Body of pancreas (tissue), 4 donors: ENCODE measurements at regions not wholly inside any gene's neighbourhood (a gene's known extent, or its start where the extent isn't known, plus 50 kb on each side); places are given as distances from the start of the nearest gene placed in this dataset.

Experiments
- ATAC-seq: fragments of 150-250 bp; one replicate; pipeline ENCODE4 v1.9.1; 2016
- DNase-seq, 4 donors: peaks; one replicate each; pipeline ENCODE4 v3.0.0-alpha.2; 2019
- H3K27ac ChIP-seq, 4 donors: fragments of 200-600 bp; sonication (generic); 1 replicate in 3 of 4; 2 replicates in 1 of 4; pipeline versions ENCODE4 v1.5.1 to v1.6.1; 2016 to 2019; ENCODE audit warnings: mild to moderate bottlenecking in 1 of 4, mixed read lengths in 1 of 4, moderate library complexity in 1 of 4
- H3K27me3 ChIP-seq, 2 donors: fragments of 200-600 bp; sonication (generic); one replicate each; pipeline ENCODE4 v1.6.0; 2016; ENCODE audit warnings: mild to moderate bottlenecking in 1 of 2
- H3K36me3 ChIP-seq, 2 donors: fragments of 200-600 bp; sonication (generic); replicated peaks in 1 of 2; 2 replicates each; pipeline ENCODE4 v1.5.1; 2016; ENCODE audit warnings: low read depth in 2 of 2; ENCODE audit not compliant: insufficient read depth in 1 of 2
- H3K4me1 ChIP-seq: fragments of 200-600 bp; sonication (generic); one replicate; pipeline ENCODE4 v1.6.0; 2016
- H3K4me3 ChIP-seq, 2 donors: fragments of 200-600 bp; sonication (generic); 1 replicate in 1 of 2; 2 replicates in 1 of 2; pipeline ENCODE4 v1.5.1; 2016 to 2019
- H3K9me3 ChIP-seq, 3 donors: fragments of 200-600 bp; sonication (generic); 1 replicate in 2 of 3; 2 replicates in 1 of 3; pipeline ENCODE4 v1.5.1; 2016
- CTCF ChIP-seq, 7 experiments: fragments of 450-650 bp in 4 of 7; fragments of 200-600 bp in 3 of 7; sonication (generic) in 3 of 7; IDR thresholded peaks; one replicate each; pipeline ENCODE4 v1.5.1; 2016 to 2019; ENCODE audit warnings: antibody characterized with exemption in 7 of 7
- POLR2A ChIP-seq, 3 donors: fragments of 450-650 bp; IDR thresholded peaks; one replicate each; pipeline ENCODE4 v1.6.1; 2016; ENCODE audit warnings: antibody characterized with exemption in 3 of 3, mild to moderate bottlenecking in 2 of 3
- WGBS, 2 donors: methylation state at CpG; one replicate each; pipeline ENCODE4 v1.1.5; 2017; 5-methylcytosine and 5-hydroxymethylcytosine counted together
- intact Hi-C: fragments of 100-400 bp; cut with DNase I; formaldehyde crosslinking; loops from one replicate; pipeline ENCODE4 v1.15.1; 2023

DNA sequence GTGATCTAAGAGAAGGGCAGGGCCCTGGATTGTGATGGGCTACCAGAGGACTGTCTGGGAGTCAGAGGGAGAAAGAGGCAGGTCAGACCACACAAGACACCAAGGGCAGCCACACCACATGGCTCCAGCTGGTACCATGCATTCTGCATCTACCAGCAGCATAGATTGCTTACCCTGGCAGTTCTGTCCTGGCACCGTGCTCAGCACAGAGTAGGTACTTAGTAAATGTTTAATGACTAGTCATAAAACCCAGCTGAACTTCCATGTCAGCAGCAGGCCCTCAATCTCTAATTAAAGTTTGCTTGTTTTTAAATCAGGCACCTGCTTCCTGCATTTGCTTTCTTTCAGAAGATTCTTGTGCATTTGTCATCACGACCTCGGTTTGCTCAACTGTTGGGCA lies 77.3 kb upstream of the ATP2B2 start:
- DNase-seq = no peak
- WGBS, 2 donors = 33 to 44% methylated on average over 3 of the region's 3 CpGs
- TF ChIP-seq CTCF (IDR thresholded peaks at IDR 0.05) = no peak
- no peak for TF ChIP-seq POLR2A (IDR thresholded peaks at IDR 0.05)
- Histone ChIP-seq H3K36me3 (no peaks in the 10 kb centered on the region), H3K9me3 (no peaks in the 10 kb centered on the region), H3K4me1 (no peaks in the 10 kb centered on the region), H3K27ac (no peak overlapping the region), H3K4me3 (no peak overlapping the region), H3K27me3 (peaks cover 0 to 4% of the 10 kb centered on the region in 2 donors)
- intact Hi-C loops = no loop called here
- ATAC-seq = no peak

GRCh38 chr3:10583798-10584708 lies 78.7 kb upstream of the ATP2B2 start:
- no peak for DNase-seq
- Histone ChIP-seq H3K4me1 (no peaks in the 10 kb centered on the region), H3K4me3 (no peak overlapping the region), H3K27me3 (peaks cover 0 to 4% of the 10 kb centered on the region in 2 donors), H3K27ac (no peak overlapping the region), H3K36me3 (no peaks in the 10 kb centered on the region), H3K9me3 (no peaks in the 10 kb centered on the region)
- TF ChIP-seq CTCF (IDR thresholded peaks at IDR 0.05) = no peak
- no peak for TF ChIP-seq POLR2A (IDR thresholded peaks at IDR 0.05)
- WGBS, 2 donors = 38 to 42% methylated on average over 11 to 13 of the region's 13 CpGs
- no peak for ATAC-seq
- intact Hi-C loops = no loop called here

- TF ChIP-seq POLR2A (IDR thresholded peaks at IDR 0.05) = no peak
- TF ChIP-seq CTCF (IDR thresholded peaks at IDR 0.05) = no peak
- intact Hi-C loops = no loop called here
- H3K27ac ChIP-seq = no peak overlapping the region
- ATAC-seq (no peak), DNase-seq (no peak)
- H3K4me3 ChIP-seq = no peak overlapping the region
- H3K27me3 ChIP-seq = peaks cover 0 to 4% of the 10 kb centered on the region in 2 donors
- H3K4me1 ChIP-seq = no peaks in the 10 kb centered on the region
- H3K9me3 ChIP-seq = no peaks in the 10 kb centered on the region
- H3K36me3 ChIP-seq = no peaks in the 10 kb centered on the region
- whole genome bisulfite sequencing, 2 donors = 29 to 32% methylated on average over 1 of the region's 1 CpG
Observed at GRCh38 chr3:10585945-10586344, 80.6 kb upstream of the ATP2B2 start.

- Histone ChIP-seq H3K4me1 (no peaks in the 10 kb centered on the region), H3K27me3 (no peaks in the 10 kb centered on the region), H3K36me3 (no peaks in the 10 kb centered on the region), H3K4me3 (no peak overlapping the region), H3K27ac (no peak overlapping the region), H3K9me3 (no peaks in the 10 kb centered on the region)
- peak; percentile 33 for ATAC-seq
- no peak for TF ChIP-seq CTCF (IDR thresholded peaks at IDR 0.05)
- TF ChIP-seq POLR2A (IDR thresholded peaks at IDR 0.05) = no peak
- intact Hi-C loops = no loop called here
- peak in 3 of 4 donors; percentile 31 to 37 (median 34) for DNase-seq
- 13 to 24% methylated on average over 8 of the region's 8 CpGs for WGBS, 2 donors
Observed at GRCh38 chr3:10594915-10595314, 89.5 kb upstream of the ATP2B2 start.
